SH-SY5Y (cell line): ENCODE measurements at regions not wholly inside any gene's neighbourhood (a gene's known extent, or its start where the extent isn't known, plus 50 kb on each side); places are given as distances from the start of the nearest gene placed in this dataset.

Experiments used
- GATA2 ChIP-seq: IDR thresholded peaks from 2 replicates; pipeline ENCODE4 v1.6.1; 2011; ENCODE audit warnings: mild to moderate bottlenecking, low read depth, low read length
- GATA3 ChIP-seq: IDR thresholded peaks from 2 replicates; pipeline ENCODE4 v1.6.1; 2011; ENCODE audit warnings: low read depth, mild to moderate bottlenecking, low read length, moderate library complexity

GRCh38 chr3:72120806-72121778 lies 336.1 kb upstream of the PROK2 start:
- peak; percentile 39; the same call in 1 of the 2 replicates for TF ChIP-seq GATA3
- peak; percentile 80 for TF ChIP-seq GATA2

DNA sequence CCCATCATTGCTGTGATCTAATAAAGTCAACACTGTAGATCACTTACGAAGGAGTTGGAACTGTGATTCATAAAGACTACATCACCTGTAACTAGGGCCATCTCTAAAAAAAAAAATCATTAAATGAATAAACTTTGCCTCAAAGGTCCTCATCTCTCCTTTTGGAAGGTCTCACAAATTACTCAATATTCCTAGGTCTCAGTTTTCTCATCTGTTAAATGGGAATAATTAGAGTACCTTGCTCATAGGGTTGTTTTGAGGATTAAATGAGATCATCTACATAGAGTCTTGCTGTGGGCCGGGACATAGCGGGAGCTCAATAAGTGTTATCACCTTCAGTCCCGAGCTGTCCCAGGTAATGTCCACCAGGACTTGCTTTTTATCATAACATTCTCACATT lies 335.1 kb upstream of the PROK2 start:
- TF ChIP-seq GATA3 (no peak), GATA2 (no peak)

- TF ChIP-seq GATA2 (no peak), GATA3 (no peak)
Observed at GRCh38 chr3:72118628-72119027, 333.7 kb upstream of the PROK2 start.

DNA sequence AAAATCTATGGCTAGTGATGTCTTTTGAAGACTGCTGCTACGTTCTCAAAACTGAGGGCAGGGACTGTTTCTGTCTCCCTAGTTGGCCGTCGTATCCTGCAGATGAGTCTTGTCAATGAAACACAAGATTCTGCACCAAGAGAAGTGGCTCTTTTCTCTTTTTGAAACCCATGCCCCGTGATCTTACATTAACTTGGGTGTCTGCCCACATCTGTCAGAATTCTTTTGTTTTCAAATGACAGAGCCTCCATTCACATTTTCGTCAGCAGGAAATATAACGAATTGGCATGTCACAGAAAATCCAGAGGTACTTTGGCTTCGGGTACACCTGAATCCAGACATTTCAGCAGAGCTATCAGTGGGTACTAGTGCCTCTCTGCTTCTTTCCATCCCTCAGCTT lies 331.3 kb upstream of the PROK2 start:
- TF ChIP-seq GATA3 (no peak), GATA2 (no peak)

GRCh38 chr3:72115307-72115706 lies 330.4 kb upstream of the PROK2 start:
- TF ChIP-seq GATA3 = no peak
- TF ChIP-seq GATA2 = no peak

GRCh38 chr3:72114773-72115172 lies 329.8 kb upstream of the PROK2 start:
- TF ChIP-seq GATA2 (no peak), GATA3 (no peak)

DNA sequence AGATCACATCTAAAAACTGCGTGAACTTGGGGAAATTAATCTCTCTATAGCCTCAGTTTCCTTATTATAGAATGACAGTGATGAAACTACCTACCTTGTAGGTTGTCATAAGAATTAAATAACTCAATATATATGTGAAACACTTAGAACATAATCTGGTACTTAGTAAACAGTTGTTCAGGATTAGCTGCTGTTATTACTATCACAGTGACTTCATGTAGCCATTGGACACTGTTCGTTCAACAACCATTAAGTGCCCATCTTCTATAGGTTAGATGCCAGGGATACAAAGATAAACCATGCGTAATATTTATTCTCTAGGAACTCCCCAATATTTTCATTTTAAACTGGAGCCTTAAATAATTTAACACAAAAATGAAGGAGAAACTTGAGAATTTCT lies 329.0 kb upstream of the PROK2 start:
- no peak for TF ChIP-seq GATA3

DNA sequence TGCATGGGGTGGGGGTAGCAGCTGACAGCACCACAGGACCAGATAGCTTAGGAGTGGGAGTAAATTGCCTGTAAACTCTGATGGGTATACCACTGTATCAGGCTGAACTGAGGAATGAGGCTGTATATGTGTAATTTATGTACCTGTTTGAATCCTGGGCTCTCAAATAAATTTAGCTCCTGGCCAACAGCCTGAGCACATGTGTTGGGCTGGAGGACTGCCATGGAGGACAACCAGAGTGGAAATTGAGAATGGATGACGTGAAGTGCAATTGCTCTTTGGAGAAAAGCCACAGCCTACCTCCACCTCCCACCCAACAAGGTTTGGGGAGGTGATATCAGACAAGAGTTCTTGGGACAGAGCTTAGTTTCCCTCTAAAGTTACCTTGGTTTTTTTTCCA lies 328.6 kb upstream of the PROK2 start:
- no peak for TF ChIP-seq GATA2
- no peak for TF ChIP-seq GATA3

GRCh38 chr3:72112435-72112834 lies 327.5 kb upstream of the PROK2 start:
- TF ChIP-seq GATA2 = no peak
- TF ChIP-seq GATA3 = no peak

DNA sequence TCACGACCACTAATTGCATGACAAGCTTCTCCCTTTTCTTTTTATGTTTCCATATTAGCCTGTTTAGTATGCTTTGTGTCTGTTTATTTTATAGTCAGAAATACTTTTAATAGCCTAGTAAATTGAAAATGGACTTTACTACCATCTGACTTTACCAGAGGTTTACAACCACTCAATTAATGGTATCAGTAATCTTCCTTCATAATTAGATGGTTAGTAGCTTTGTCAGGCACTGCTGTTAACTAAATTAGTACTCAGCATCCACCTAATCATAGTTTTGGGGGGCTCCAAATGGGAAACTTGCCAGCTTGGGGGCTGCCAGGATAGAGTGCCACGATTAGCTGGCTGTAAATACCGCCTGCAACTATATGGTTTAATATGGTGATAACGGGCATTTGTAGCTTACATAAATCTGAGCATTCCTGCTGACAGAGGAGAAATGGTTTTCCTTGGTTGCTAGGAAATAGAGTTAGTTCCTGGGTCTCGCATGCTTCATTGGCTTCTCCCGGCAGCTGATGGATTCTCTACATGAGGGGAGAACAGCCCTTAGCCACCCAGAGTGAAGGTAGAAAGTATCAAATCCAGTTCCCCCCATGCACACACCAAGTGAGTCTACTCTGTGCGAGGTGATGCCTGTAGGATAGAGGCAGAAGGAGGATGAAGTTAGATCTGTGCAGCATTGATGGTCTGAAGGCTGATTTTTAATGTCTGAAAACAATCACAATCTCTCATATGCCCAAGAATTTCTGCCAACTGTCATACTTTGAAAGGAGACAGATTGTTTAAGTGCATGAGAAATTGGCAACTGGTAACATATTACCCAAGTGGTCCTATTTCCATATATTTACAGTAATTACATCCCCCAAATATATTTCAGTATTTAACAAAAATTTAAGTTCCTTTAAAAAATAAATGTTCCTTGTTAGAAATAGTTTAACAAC lies 326.6 kb upstream of the PROK2 start:
- TF ChIP-seq GATA2 (no peak), GATA3 (no peak)

GRCh38 chr3:72109327-72110259 lies 324.6 kb upstream of the PROK2 start:
- TF ChIP-seq GATA3 (no peak), GATA2 (no peak)

DNA sequence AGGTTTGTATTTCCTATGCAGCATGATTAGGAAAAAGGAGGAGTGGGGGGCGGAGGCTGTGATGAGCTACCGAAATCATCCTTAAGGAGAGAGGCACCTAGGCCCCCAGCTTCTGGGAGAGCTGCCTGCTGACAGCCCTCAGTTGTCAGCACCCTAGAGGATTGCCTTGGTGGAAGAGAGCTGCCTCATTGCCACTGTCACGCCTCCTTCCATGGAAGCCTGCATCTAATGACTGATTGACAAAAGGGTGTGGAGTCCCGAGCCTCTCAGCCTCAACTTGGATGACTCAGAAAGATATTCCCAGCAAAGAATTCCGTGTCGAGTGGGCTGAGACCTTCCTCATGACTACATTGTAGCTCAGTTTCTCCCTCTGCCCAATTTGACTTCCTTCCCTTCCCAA lies 320.4 kb upstream of the PROK2 start:
- TF ChIP-seq GATA2 (no peak), GATA3 (no peak)

GRCh38 chr3:72102112-72102616 lies 317.2 kb upstream of the PROK2 start:
- TF ChIP-seq GATA2 = no peak
- no peak for TF ChIP-seq GATA3
